Activated naive CD4-positive, alpha-beta T cell treated with anti-CD3 and anti-CD28 coated beads, Interleukin-2, amount 10 ng/mL, durations not matched to agents 7 days and 5 days (primary cell): ENCODE measurements at regions not wholly inside any gene's neighbourhood (a gene's known extent, or its start where the extent isn't known, plus 50 kb on each side); places are given as distances from the start of the nearest gene placed in this dataset.
A peak's percentile ranks its signal among the peaks of the same experiment; 100 is the strongest.
"Not testable (repeated sequence)": the region's sequence is repeated elsewhere in the genome, so short reads cannot be mapped to it uniquely, and the experiment has no call there.

Experiments
- CTCF ChIA-PET: fragments of 350-600 bp; sonication (Branson Sonifier 250); formaldehyde crosslinking; loops from one replicate; lab custom pipeline; 2021; ENCODE audit warnings: antibody characterized with exemption; lab: Charles Lee
- DNase-seq: peaks from one replicate; pipeline ENCODE4 v3.0.0-alpha.2; 2020
- H3K27ac Mint-ChIP-seq: one replicate; pipeline ENCODE4 v1.8.0; 2021; ENCODE audit warnings: mild to moderate bottlenecking, moderate library complexity, mixed read lengths
- H3K27me3 Mint-ChIP-seq: one replicate; pipeline ENCODE4 v1.8.0; 2021; ENCODE audit warnings: mild to moderate bottlenecking, mixed read lengths
- H3K36me3 Mint-ChIP-seq: one replicate; pipeline ENCODE4 v1.8.0; 2021; ENCODE audit warnings: mixed read lengths
- H3K4me1 Mint-ChIP-seq: one replicate; pipeline ENCODE4 v1.8.0; 2021; ENCODE audit warnings: mixed read lengths
- H3K4me3 Mint-ChIP-seq: one replicate; pipeline ENCODE4 v1.8.0; 2021; ENCODE audit warnings: mild to moderate bottlenecking, moderate library complexity, mixed read lengths
- H3K9me3 Mint-ChIP-seq: one replicate; pipeline ENCODE4 v1.8.0; 2021; ENCODE audit warnings: mixed read lengths

- no peak for DNase-seq
- H3K27ac Mint-ChIP-seq = no peak overlapping the region
- no peaks in the 10 kb centered on the region for H3K36me3 Mint-ChIP-seq
- CTCF ChIA-PET = no interaction called here
- no peaks in the 10 kb centered on the region for H3K4me1 Mint-ChIP-seq
- H3K9me3 Mint-ChIP-seq = peaks cover 10% of the 10 kb centered on the region
- H3K4me3 Mint-ChIP-seq = no peak overlapping the region
- peaks cover 6% of the 10 kb centered on the region for H3K27me3 Mint-ChIP-seq
These were observed 435.4 kb downstream of the BRD1 start for GRCh38 chr22:49392247-49392646.

- CTCF ChIA-PET = no interaction called here
- H3K4me3 Mint-ChIP-seq = no peak overlapping the region
- H3K36me3 Mint-ChIP-seq = no peaks in the 10 kb centered on the region
- no peak overlapping the region for H3K27ac Mint-ChIP-seq
- H3K9me3 Mint-ChIP-seq = peaks cover 10% of the 10 kb centered on the region
- no peaks in the 10 kb centered on the region for H3K4me1 Mint-ChIP-seq
- peaks cover 6% of the 10 kb centered on the region for H3K27me3 Mint-ChIP-seq
- DNase-seq = no peak
These were observed 436.2 kb downstream of the BRD1 start for GRCh38 chr22:49391436-49391835.

GRCh38 chr22:49390954-49391353 is 436.7 kb downstream of the BRD1 start:
- DNase-seq = no peak
- Mint-ChIP-seq H3K9me3 (peaks cover 10% of the 10 kb centered on the region), H3K27me3 (peaks cover 6% of the 10 kb centered on the region), H3K36me3 (no peaks in the 10 kb centered on the region), H3K4me1 (no peaks in the 10 kb centered on the region), H3K27ac (no peak overlapping the region), H3K4me3 (no peak overlapping the region)
- CTCF ChIA-PET = no interaction called here

- H3K27ac Mint-ChIP-seq, H3K9me3 Mint-ChIP-seq, CTCF ChIA-PET, DNase-seq, H3K4me3 Mint-ChIP-seq, H3K36me3 Mint-ChIP-seq, H3K4me1 Mint-ChIP-seq: not testable (repeated sequence)
- peaks cover 21% of the 10 kb centered on the region for H3K27me3 Mint-ChIP-seq
These were observed 443.8 kb downstream of the BRD1 start for GRCh38 chr22:49383909-49384308.

- peaks cover 23% of the 10 kb centered on the region for H3K27me3 Mint-ChIP-seq
- H3K4me3 Mint-ChIP-seq = no peak overlapping the region
- H3K4me1 Mint-ChIP-seq = no peaks in the 10 kb centered on the region
- no peak for DNase-seq
- H3K36me3 Mint-ChIP-seq = no peaks in the 10 kb centered on the region
- CTCF ChIA-PET = no interaction called here
- no peak overlapping the region for H3K27ac Mint-ChIP-seq
- peaks cover 2% of the 10 kb centered on the region for H3K9me3 Mint-ChIP-seq
These were observed 445.3 kb downstream of the BRD1 start for GRCh38 chr22:49382451-49382735.

- no peaks in the 10 kb centered on the region for H3K36me3 Mint-ChIP-seq
- no peak for DNase-seq
- peaks cover 2% of the 10 kb centered on the region for H3K9me3 Mint-ChIP-seq
- no peak overlapping the region for H3K27ac Mint-ChIP-seq
- CTCF ChIA-PET = no interaction called here
- H3K4me1 Mint-ChIP-seq = no peaks in the 10 kb centered on the region
- no peak overlapping the region for H3K4me3 Mint-ChIP-seq
- H3K27me3 Mint-ChIP-seq = peaks cover 27% of the 10 kb centered on the region
These were observed 445.9 kb downstream of the BRD1 start for GRCh38 chr22:49381595-49382450.

- CTCF ChIA-PET = no interaction called here
- Mint-ChIP-seq H3K4me3 (no peak overlapping the region), H3K27ac (no peak overlapping the region), H3K27me3 (peaks cover 31% of the 10 kb centered on the region), H3K9me3 (peaks cover 2% of the 10 kb centered on the region), H3K36me3 (no peaks in the 10 kb centered on the region), H3K4me1 (no peaks in the 10 kb centered on the region)
- DNase-seq = no peak
These were observed 446.9 kb downstream of the BRD1 start for GRCh38 chr22:49380828-49381114.

- no peak overlapping the region for H3K27ac Mint-ChIP-seq
- H3K4me3 Mint-ChIP-seq = no peak overlapping the region
- H3K36me3 Mint-ChIP-seq = no peaks in the 10 kb centered on the region
- no peak for DNase-seq
- CTCF ChIA-PET = no interaction called here
- peaks cover 2% of the 10 kb centered on the region for H3K9me3 Mint-ChIP-seq
- peaks cover 31% of the 10 kb centered on the region for H3K27me3 Mint-ChIP-seq
- no peaks in the 10 kb centered on the region for H3K4me1 Mint-ChIP-seq
These were observed 447.4 kb downstream of the BRD1 start for GRCh38 chr22:49380095-49380827.

GRCh38 chr22:49377306-49377705 is 450.4 kb downstream of the BRD1 start:
- no peaks in the 10 kb centered on the region for H3K36me3 Mint-ChIP-seq
- no peak overlapping the region for H3K27ac Mint-ChIP-seq
- H3K9me3 Mint-ChIP-seq = no peaks in the 10 kb centered on the region
- no peak for DNase-seq
- no peaks in the 10 kb centered on the region for H3K4me1 Mint-ChIP-seq
- peaks cover 39% of the 10 kb centered on the region for H3K27me3 Mint-ChIP-seq
- H3K4me3 Mint-ChIP-seq = no peak overlapping the region
- CTCF ChIA-PET = no interaction called here

- Mint-ChIP-seq H3K4me3 (no peak overlapping the region), H3K9me3 (no peaks in the 10 kb centered on the region), H3K27me3 (peaks cover 17% of the 10 kb centered on the region), H3K27ac (no peak overlapping the region), H3K36me3 (no peaks in the 10 kb centered on the region), H3K4me1 (no peaks in the 10 kb centered on the region)
- CTCF ChIA-PET = interaction anchor here (0.8 kb wide), 1 partner anchor 63 kb away, joined by 3 read pairs; no protein-coding TSS in a partner anchor
- no peak for DNase-seq
These were observed 453.9 kb downstream of the BRD1 start for GRCh38 chr22:49373801-49374226.

- CTCF ChIA-PET = no interaction called here
- Mint-ChIP-seq H3K36me3 (no peaks in the 10 kb centered on the region), H3K27ac (no peak overlapping the region), H3K9me3 (no peaks in the 10 kb centered on the region), H3K4me1 (no peaks in the 10 kb centered on the region), H3K27me3 (peaks cover 17% of the 10 kb centered on the region), H3K4me3 (no peak overlapping the region)
- DNase-seq = no peak
These were observed 454.4 kb downstream of the BRD1 start for GRCh38 chr22:49373289-49373666.

GRCh38 chr22:49372530-49373288 is 455.0 kb downstream of the BRD1 start:
- H3K36me3 Mint-ChIP-seq = no peaks in the 10 kb centered on the region
- peaks cover 17% of the 10 kb centered on the region for H3K27me3 Mint-ChIP-seq
- no peaks in the 10 kb centered on the region for H3K9me3 Mint-ChIP-seq
- H3K4me1 Mint-ChIP-seq = no peaks in the 10 kb centered on the region
- H3K27ac Mint-ChIP-seq = no peak overlapping the region
- CTCF ChIA-PET = no interaction called here
- no peak overlapping the region for H3K4me3 Mint-ChIP-seq
- no peak for DNase-seq

GRCh38 chr22:49372111-49372529 is 455.6 kb downstream of the BRD1 start:
- CTCF ChIA-PET = no interaction called here
- Mint-ChIP-seq H3K27ac (peak overlapping the region; percentile 58), H3K36me3 (no peaks in the 10 kb centered on the region), H3K27me3 (peaks cover 13% of the 10 kb centered on the region), H3K4me1 (no peaks in the 10 kb centered on the region), H3K4me3 (no peak overlapping the region), H3K9me3 (no peaks in the 10 kb centered on the region)
- no peak for DNase-seq

GRCh38 chr22:49371325-49372110 is 456.2 kb downstream of the BRD1 start:
- no peaks in the 10 kb centered on the region for H3K9me3 Mint-ChIP-seq
- CTCF ChIA-PET = no interaction called here

More at GRCh38 chr22:49371325-49372110, 456.2 kb downstream of the BRD1 start:
- Mint-ChIP-seq H3K27me3 (peaks cover 12% of the 10 kb centered on the region), H3K36me3 (no peaks in the 10 kb centered on the region), H3K27ac (no peak overlapping the region), H3K4me1 (no peaks in the 10 kb centered on the region), H3K4me3 (no peak overlapping the region)
- DNase-seq = no peak
